ENCODE measurements at regions not wholly inside any gene's neighbourhood (a gene's known extent, or its start where the extent isn't known, plus 50 kb on each side); places are given as distances from the start of the nearest gene placed in this dataset.

- Mint-ChIP-seq H3K9me3 (ENCODE audit: unreplicated experiment) (peaks cover 35% of the 10 kb centered on the region), H3K36me3 (ENCODE audit: low read depth, unreplicated experiment) (no peaks in the 10 kb centered on the region), H3K4me3 (ENCODE audit: unreplicated experiment) (no peak overlapping the region), H3K27ac (ENCODE audit: unreplicated experiment) (no peak overlapping the region), H3K27me3 (ENCODE audit: unreplicated experiment) (no peaks in the 10 kb centered on the region), H3K4me1 (ENCODE audit: unreplicated experiment) (no peaks in the 10 kb centered on the region)
- TF ChIP-seq, protein P1, sequence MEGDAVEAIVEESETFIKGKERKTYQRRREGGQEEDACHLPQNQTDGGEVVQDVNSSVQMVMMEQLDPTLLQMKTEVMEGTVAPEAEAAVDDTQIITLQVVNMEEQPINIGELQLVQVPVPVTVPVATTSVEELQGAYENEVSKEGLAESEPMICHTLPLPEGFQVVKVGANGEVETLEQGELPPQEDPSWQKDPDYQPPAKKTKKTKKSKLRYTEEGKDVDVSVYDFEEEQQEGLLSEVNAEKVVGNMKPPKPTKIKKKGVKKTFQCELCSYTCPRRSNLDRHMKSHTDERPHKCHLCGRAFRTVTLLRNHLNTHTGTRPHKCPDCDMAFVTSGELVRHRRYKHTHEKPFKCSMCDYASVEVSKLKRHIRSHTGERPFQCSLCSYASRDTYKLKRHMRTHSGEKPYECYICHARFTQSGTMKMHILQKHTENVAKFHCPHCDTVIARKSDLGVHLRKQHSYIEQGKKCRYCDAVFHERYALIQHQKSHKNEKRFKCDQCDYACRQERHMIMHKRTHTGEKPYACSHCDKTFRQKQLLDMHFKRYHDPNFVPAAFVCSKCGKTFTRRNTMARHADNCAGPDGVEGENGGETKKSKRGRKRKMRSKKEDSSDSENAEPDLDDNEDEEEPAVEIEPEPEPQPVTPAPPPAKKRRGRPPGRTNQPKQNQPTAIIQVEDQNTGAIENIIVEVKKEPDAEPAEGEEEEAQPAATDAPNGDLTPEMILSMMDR (IDR thresholded peaks at IDR 0.05; ENCODE audit: unreplicated experiment): no peak
- no peak for DNase-seq (ENCODE audit: low spot score)
Observed at GRCh38 chr20:55740076-55740475, 265.2 kb downstream of the CBLN4 start.

- Mint-ChIP-seq H3K4me1 (ENCODE audit: unreplicated experiment) (no peaks in the 10 kb centered on the region), H3K36me3 (ENCODE audit: low read depth, unreplicated experiment) (peaks cover 11% of the 10 kb centered on the region), H3K4me3 (ENCODE audit: unreplicated experiment) (no peak overlapping the region), H3K9me3 (ENCODE audit: unreplicated experiment) (peaks cover 37% of the 10 kb centered on the region), H3K27me3 (ENCODE audit: unreplicated experiment) (peaks cover 3% of the 10 kb centered on the region), H3K27ac (ENCODE audit: unreplicated experiment) (no peak overlapping the region)
- DNase-seq (ENCODE audit: low spot score): no peak
- TF ChIP-seq, protein P1 (IDR thresholded peaks at IDR 0.05; ENCODE audit: unreplicated experiment): no peak
Observed at GRCh38 chr20:55730321-55730720, 275.0 kb downstream of the CBLN4 start.

DNA sequence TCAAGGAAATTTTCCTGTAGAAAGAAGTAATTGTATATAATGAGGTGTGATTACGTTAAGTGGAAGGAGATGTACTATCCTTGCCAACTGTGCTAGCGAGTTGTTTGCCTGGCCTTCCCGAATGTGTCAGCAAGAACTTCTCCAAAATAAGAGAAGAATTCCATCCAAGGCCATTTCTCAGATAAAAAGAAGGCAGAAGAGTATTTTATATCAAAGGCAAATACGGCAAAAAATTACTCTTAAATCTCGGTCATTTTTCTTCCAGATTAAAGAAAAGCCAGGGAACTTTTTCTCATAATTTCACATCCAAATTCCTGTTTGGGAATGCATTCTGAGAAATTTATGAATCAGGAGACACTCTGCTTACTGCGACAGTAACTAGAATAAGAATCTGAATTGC is 290.6 kb downstream of the CBLN4 start:
- Mint-ChIP-seq H3K36me3 (ENCODE audit: low read depth, unreplicated experiment) (no peaks in the 10 kb centered on the region), H3K27me3 (ENCODE audit: unreplicated experiment) (no peaks in the 10 kb centered on the region), H3K27ac (ENCODE audit: unreplicated experiment) (no peak overlapping the region), H3K9me3 (ENCODE audit: unreplicated experiment) (peaks cover 33% of the 10 kb centered on the region), H3K4me1 (ENCODE audit: unreplicated experiment) (no peaks in the 10 kb centered on the region), H3K4me3 (ENCODE audit: unreplicated experiment) (no peak overlapping the region)
- no peak for DNase-seq (ENCODE audit: low spot score)
- TF ChIP-seq, protein P1 (IDR thresholded peaks at IDR 0.05; ENCODE audit: unreplicated experiment): no peak

DNA sequence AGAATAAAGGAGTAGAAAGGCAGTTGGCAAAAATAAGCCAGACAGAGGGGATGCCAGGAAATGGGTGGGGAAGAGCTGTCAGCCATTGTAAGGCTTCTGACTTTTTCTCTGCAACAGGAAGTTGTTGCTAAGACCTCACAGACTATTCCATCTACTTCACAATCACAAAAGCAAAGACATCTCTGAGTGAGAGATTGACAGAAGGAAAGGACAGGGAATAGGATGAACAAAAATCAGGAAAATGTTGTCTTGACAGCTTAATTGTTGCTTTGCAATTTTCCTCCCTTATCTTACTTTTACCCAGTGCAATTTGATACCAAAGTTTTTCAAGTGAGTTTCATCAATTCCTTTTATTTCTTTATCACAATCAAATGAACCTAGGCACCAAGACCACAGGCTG is 291.2 kb downstream of the CBLN4 start:
- no peak overlapping the region for H3K4me3 Mint-ChIP-seq (ENCODE audit: unreplicated experiment)
- DNase-seq (ENCODE audit: low spot score): no peak
- no peaks in the 10 kb centered on the region for H3K36me3 Mint-ChIP-seq (ENCODE audit: low read depth, unreplicated experiment)
- no peaks in the 10 kb centered on the region for H3K27me3 Mint-ChIP-seq (ENCODE audit: unreplicated experiment)
- H3K27ac Mint-ChIP-seq (ENCODE audit: unreplicated experiment): no peak overlapping the region
- H3K4me1 Mint-ChIP-seq (ENCODE audit: unreplicated experiment): no peaks in the 10 kb centered on the region
- TF ChIP-seq, protein P1 (IDR thresholded peaks at IDR 0.05; ENCODE audit: unreplicated experiment): no peak
- peaks cover 33% of the 10 kb centered on the region for H3K9me3 Mint-ChIP-seq (ENCODE audit: unreplicated experiment)

- peaks cover 26% of the 10 kb centered on the region for H3K9me3 Mint-ChIP-seq (ENCODE audit: unreplicated experiment)
- H3K4me1 Mint-ChIP-seq (ENCODE audit: unreplicated experiment): no peaks in the 10 kb centered on the region
Observed at GRCh38 chr20:55704458-55704857, 300.9 kb downstream of the CBLN4 start.

More at GRCh38 chr20:55704458-55704857, 300.9 kb downstream of the CBLN4 start:
- no peaks in the 10 kb centered on the region for H3K36me3 Mint-ChIP-seq (ENCODE audit: low read depth, unreplicated experiment)
- no peak overlapping the region for H3K27ac Mint-ChIP-seq (ENCODE audit: unreplicated experiment)
- no peaks in the 10 kb centered on the region for H3K27me3 Mint-ChIP-seq (ENCODE audit: unreplicated experiment)
- H3K4me3 Mint-ChIP-seq (ENCODE audit: unreplicated experiment): no peak overlapping the region
- DNase-seq (ENCODE audit: low spot score): no peak
- TF ChIP-seq, protein P1 (IDR thresholded peaks at IDR 0.05; ENCODE audit: unreplicated experiment): no peak

Data from endothelial cell (in vitro differentiated cells).